Heart right ventricle (tissue), 16 donors: ENCODE measurements at regions not wholly inside any gene's neighbourhood (a gene's known extent, or its start where the extent isn't known, plus 50 kb on each side); places are given as distances from the start of the nearest gene placed in this dataset.
A peak's percentile ranks its signal among the peaks of the same experiment; 100 is the strongest.

Source experiments
- ATAC-seq, 8 donors: fragments of 200-7000 bp; cut with Tn5 transposase; one replicate each; pipeline ENCODE4 v1.9.1; 2020; ENCODE audit warnings: mild to moderate bottlenecking in 8 of 8, moderate library complexity in 8 of 8, moderate number of reproducible peaks in 1 of 8
- DNase-seq, 2 donors: peaks; one replicate each; pipeline ENCODE4 v3.0.0-alpha.2; 2020
- H3K27ac ChIP-seq, 10 donors: fragments of 200-600 bp; sonication (generic) in 2 of 10; one replicate each; pipeline versions ENCODE4 v1.5.0 to v1.8.0; 2020 to 2022; ENCODE audit warnings: mild to moderate bottlenecking in 3 of 10
- H3K27me3 ChIP-seq, 7 donors: fragments of 200-600 bp; one replicate each; pipeline ENCODE4 v1.8.0; 2021 to 2022; ENCODE audit warnings: mild to moderate bottlenecking in 2 of 7
- H3K36me3 ChIP-seq, 9 donors: fragments of 200-600 bp; sonication (generic) in 1 of 9; one replicate each; pipeline versions ENCODE4 v1.5.0 to v1.8.0; 2020 to 2022; ENCODE audit warnings: mild to moderate bottlenecking in 2 of 9
- H3K4me1 ChIP-seq, 9 donors: fragments of 200-600 bp; sonication (generic) in 1 of 9; one replicate each; pipeline versions ENCODE4 v1.5.0 to v1.8.0; 2020 to 2022; ENCODE audit warnings: mild to moderate bottlenecking in 4 of 9
- H3K4me3 ChIP-seq, 10 donors: fragments of 200-600 bp; sonication (generic) in 2 of 10; one replicate each; pipeline versions ENCODE4 v1.5.0 to v1.8.0; 2020 to 2022; ENCODE audit warnings: mild to moderate bottlenecking in 7 of 10, moderate library complexity in 2 of 10
- H3K9me3 ChIP-seq, 11 donors: fragments of 200-600 bp in 10 of 11; sonication (generic) in 2 of 11; one replicate each; pipeline versions ENCODE4 v1.5.0 to v1.8.0; 2013 to 2022; ENCODE audit warnings: mild to moderate bottlenecking in 2 of 11, control low read depth in 1 of 11, moderate library complexity in 1 of 11
- WGBS, 2 donors: extraction: QIAGEN DNeasy Blood & Tissue Kit; methylation state at CpG; one replicate each; pipeline ENCODE4 v1.1.7; 2013; ENCODE audit warnings: inconsistent platforms in 1 of 2; 5-methylcytosine and 5-hydroxymethylcytosine counted together
- intact Hi-C, 10 donors: fragments of 100-400 bp; cut with DNase I; formaldehyde crosslinking; loops; one replicate each; pipeline versions ENCODE4 v1.11.1 to v1.14.2; 2022
- TF ChIP-seq, protein P1 (sequence below), 9 donors: fragments of 200-600 bp; sonication (generic) in 2 of 9; IDR thresholded peaks; one replicate each; pipeline versions ENCODE4 v1.5.0 to v1.8.0; 2021 to 2022; ENCODE audit warnings: antibody characterized with exemption in 9 of 9, mild to moderate bottlenecking in 5 of 9, moderate library complexity in 1 of 9
- donor health status: Arrhythmogenic right ventricular cardiomyopathy.
- donor health status: ischemic (EF 13 %, LVEDD 7.1; RV severe dilation, severe dysfunction).
- donor health status: healthy with polysubstance abuse.
- donor health status: DM: no; HTN: yes; CAD: no.
- donor health status: DM: no; HTN: no; CAD: no.
- donor health status: ischemic (EF 25% LVEDD 6.9; RV normal size, moderate dysfunction).
- donor health status: ischemic (EF 25% LVEDD 5.7; RV mildly dilated, moderate dysfunction).
- donor health status: healthy.
- donor health status: DM: yes; HTN: yes; CAD: no.
- donor health status: Ischemic cardiomyopathy.
- donor health status: ischemic (EF 35%, LVEDD 5.7; RV mildly dilated, moderate dysfunction).
- donor health status: nonischemic (EF 11% LVEDD 7.7; RV severe dilation, severe dysfunction).
- donor health status: DM: yes; HTN: yes; CAD: no.
- donor health status: PGD.
- donor health status: ischemic (EF 29% LVEDD 5.4; RV normal size, mild dysfunction).
- donor health status: nonischemic (EF 23%, LVEDD 6.1; RV moderate dilation, normal function).

GRCh38 chr2:7515327-7515726 is 598.1 kb downstream of the RNF144A start:
- H3K27me3 ChIP-seq, result peaks cover 0 to 8% (median 4%) of the 10 kb centered on the region in 7 donors
- H3K27ac ChIP-seq, result no peak overlapping the region
- no peak overlapping the region for H3K4me3 ChIP-seq
- ATAC-seq (no peak), DNase-seq (no peak)
- H3K4me1 ChIP-seq, result peaks cover 0 to 5% (median 0%) of the 10 kb centered on the region in 9 donors
- TF ChIP-seq, protein P1, sequence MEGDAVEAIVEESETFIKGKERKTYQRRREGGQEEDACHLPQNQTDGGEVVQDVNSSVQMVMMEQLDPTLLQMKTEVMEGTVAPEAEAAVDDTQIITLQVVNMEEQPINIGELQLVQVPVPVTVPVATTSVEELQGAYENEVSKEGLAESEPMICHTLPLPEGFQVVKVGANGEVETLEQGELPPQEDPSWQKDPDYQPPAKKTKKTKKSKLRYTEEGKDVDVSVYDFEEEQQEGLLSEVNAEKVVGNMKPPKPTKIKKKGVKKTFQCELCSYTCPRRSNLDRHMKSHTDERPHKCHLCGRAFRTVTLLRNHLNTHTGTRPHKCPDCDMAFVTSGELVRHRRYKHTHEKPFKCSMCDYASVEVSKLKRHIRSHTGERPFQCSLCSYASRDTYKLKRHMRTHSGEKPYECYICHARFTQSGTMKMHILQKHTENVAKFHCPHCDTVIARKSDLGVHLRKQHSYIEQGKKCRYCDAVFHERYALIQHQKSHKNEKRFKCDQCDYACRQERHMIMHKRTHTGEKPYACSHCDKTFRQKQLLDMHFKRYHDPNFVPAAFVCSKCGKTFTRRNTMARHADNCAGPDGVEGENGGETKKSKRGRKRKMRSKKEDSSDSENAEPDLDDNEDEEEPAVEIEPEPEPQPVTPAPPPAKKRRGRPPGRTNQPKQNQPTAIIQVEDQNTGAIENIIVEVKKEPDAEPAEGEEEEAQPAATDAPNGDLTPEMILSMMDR (IDR thresholded peaks at IDR 0.05), result no peak
- peaks cover 0 to 3% (median 0%) of the 10 kb centered on the region in 11 donors for H3K9me3 ChIP-seq
- H3K36me3 ChIP-seq, result no peaks in the 10 kb centered on the region
- intact Hi-C loops, result no loop called here

- no peak for ATAC-seq
- no peaks in the 10 kb centered on the region for H3K36me3 ChIP-seq
- no peak overlapping the region for H3K4me3 ChIP-seq
- peaks cover 0 to 8% (median 0%) of the 10 kb centered on the region in 7 donors for H3K27me3 ChIP-seq
- 65 to 73% methylated on average over 2 of the region's 2 CpGs for WGBS, 2 donors
- DNase-seq, result no peak
- H3K27ac ChIP-seq, result no peak overlapping the region
- H3K9me3 ChIP-seq, result no peaks in the 10 kb centered on the region
- intact Hi-C loops, result no loop called here
- TF ChIP-seq, protein P1 (IDR thresholded peaks at IDR 0.05), result no peak
- H3K4me1 ChIP-seq, result peaks cover 0 to 5% (median 0%) of the 10 kb centered on the region in 9 donors
Observed at GRCh38 chr2:7516484-7517063, 599.4 kb downstream of the RNF144A start.

DNA sequence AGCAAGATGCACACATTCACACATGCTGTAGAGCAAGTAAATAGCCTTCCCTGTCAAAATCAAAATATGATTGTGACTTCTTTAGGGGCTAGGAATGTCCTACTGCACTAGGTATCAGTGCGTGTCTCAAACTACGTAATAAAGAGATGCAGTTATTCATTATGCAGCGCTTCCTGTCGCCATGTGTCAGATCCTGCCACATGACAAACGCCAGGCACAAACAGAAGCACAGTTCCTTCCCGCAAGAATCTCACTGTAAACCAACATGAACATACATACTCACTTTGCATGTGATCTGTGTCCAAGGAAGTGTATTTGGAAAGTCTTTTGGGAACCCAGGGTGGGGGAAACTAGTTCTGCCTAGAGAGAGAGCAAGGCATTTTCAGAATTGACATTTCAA is 599.9 kb downstream of the RNF144A start:
- peak in 1 of 8 donors; percentile 53 for ATAC-seq
- H3K27ac ChIP-seq, result no peak overlapping the region
- peaks cover 0 to 8% (median 0%) of the 10 kb centered on the region in 7 donors for H3K27me3 ChIP-seq
- no peak for DNase-seq
- peaks cover 0 to 5% (median 0%) of the 10 kb centered on the region in 9 donors for H3K4me1 ChIP-seq
- H3K36me3 ChIP-seq, result no peaks in the 10 kb centered on the region
- H3K9me3 ChIP-seq, result no peaks in the 10 kb centered on the region
- no peak overlapping the region for H3K4me3 ChIP-seq
- intact Hi-C loops, result no loop called here
- WGBS, 2 donors, result 13 to 23% methylated on average over 6 of the region's 6 CpGs
- TF ChIP-seq, protein P1 (IDR thresholded peaks at IDR 0.05), result no peak

- no peaks in the 10 kb centered on the region for H3K9me3 ChIP-seq
- H3K4me3 ChIP-seq, result no peak overlapping the region
- intact Hi-C loops, result no loop called here
- peaks cover 0 to 6% (median 0%) of the 10 kb centered on the region in 7 donors for H3K27me3 ChIP-seq
- TF ChIP-seq, protein P1 (IDR thresholded peaks at IDR 0.05), result no peak
- no peak overlapping the region for H3K27ac ChIP-seq
- 74 to 77% methylated on average over 2 of the region's 2 CpGs for WGBS, 2 donors
- peaks cover 0 to 5% (median 0%) of the 10 kb centered on the region in 9 donors for H3K4me1 ChIP-seq
- ATAC-seq, result no peak
- no peaks in the 10 kb centered on the region for H3K36me3 ChIP-seq
- no peak for DNase-seq
Observed at GRCh38 chr2:7517851-7518250, 600.6 kb downstream of the RNF144A start.
